CD4-positive, alpha-beta T cell treated with Interleukin-15 for 1 hour (primary cell): ENCODE measurements at regions not wholly inside any gene's neighbourhood (a gene's known extent, or its start where the extent isn't known, plus 50 kb on each side); places are given as distances from the start of the nearest gene placed in this dataset.

Experiments used
- DNase-seq: peaks from one replicate; pipeline ENCODE4 v3.0.0-alpha.2; 2020

DNA sequence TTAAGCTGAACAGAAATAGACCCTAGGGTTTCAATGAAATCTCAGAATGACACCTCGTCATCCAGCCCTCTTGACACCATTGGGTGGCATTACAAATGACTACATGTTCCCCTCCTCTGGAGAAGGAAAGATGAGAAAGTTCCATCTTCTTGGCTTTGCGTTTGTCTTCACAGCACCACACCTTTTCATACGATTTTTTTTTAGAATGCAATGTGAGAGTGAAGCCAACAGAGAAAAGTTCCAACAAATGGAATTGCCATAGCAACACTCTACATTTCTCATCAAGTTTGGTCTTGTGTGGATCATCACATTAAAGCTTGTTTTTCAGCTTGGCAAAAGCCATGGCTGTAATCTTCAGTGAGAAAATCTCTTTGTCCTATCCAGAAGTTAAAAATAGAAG is 183.4 kb upstream of the SNX7 start:
- no peak for DNase-seq

DNA sequence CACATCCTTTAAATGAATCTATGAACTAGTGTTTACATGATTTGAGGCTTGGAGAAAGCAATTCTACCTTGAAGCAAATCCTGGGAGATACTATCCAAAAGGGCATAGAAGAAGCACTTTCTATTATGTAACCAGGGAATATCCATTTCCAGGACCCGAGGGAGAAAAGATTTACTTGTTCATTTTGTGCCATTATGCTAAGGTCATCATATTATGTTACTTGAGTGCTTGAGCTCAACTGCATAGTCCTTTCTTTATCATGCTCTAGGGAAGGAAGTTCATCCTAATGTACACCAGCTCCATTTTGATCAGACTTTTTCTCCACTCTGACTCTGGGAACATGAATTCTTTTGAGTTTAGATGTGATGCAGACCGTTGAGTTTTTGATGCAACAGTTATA is 188.6 kb upstream of the SNX7 start:
- DNase-seq: no peak

DNA sequence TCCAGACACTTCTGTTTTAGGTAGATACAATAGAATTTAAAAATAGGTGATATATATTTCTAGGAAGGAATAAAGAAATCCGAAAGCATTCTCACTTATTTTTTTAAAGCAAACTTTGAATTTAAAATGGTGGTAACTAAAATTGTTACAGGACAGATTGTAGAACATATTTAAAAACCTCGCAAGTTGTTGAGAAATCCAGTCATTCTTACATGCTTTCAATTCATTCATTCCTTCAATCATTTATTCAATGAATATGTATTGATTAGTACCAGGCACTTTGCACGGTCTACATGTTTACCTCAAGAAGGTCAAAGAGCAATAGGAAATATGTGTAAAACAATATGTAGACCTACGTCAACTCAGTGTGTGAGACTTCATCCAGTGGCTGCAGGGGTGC is 189.9 kb upstream of the SNX7 start:
- no peak for DNase-seq

DNA sequence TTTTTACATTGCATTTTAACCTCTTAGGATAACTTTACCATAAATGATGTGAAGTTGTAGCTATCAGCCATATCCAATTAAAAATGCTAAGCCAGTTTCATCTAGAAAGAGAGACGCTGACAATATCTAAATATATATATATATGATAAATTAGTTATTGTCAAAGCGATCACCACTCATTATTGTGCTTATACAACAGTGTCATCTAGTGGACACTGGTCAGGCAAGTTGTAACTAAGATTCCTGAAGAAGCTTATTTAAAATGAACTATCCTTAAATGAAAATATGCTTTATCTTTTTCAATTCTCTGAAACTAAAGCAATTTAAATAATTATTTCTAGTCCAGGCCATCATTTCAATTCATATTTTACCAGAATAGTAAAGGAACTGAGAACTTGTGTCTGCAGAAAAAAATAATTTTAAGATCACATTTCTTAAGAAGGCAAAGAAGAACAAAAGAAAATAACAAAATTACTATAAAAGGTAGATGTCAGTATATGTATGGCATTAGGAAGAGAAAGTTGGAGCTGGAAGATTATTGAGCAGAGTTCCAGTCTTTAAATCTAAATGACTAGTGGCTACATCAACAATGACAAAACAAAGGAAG is 193.3 kb upstream of the SNX7 start:
- DNase-seq: no peak

DNA sequence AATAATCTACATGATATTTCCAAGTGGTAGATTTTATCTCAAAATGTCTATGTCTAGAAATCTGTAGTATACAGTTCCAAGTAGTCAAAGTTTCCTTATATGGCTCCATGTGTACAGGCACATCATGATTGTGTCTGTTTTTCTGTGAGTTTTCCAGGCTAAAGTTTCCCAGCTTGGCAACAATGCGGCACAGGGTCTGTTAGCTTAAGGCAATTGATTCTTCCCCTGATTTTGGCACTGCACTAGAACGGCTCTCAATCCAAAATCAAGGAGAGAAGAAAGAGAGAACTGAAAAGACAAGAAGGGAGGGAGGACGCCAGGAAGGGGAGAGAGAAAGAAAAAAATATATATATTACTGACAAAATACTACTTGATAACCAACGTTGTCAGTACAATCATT is 193.9 kb upstream of the SNX7 start:
- no peak for DNase-seq

DNA sequence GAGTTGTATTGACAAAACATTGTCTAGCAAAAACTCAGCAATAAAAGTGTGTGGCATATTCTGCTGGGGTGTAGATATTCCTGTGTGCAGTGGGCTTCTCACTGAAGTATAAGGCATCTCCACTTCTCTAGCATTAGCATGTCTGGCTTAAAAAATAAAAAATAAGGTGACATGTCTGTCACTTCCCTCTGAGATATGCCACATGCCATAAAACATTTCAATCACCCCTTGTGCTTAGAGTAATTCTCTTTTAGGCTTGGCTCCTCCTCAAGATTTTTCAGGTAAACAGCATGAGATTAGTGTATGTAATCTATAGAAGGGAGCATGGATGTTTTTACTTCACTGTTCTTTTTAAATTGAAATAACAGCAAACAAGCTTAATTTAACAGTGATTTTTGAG is 194.4 kb upstream of the SNX7 start:
- DNase-seq: no peak

DNA sequence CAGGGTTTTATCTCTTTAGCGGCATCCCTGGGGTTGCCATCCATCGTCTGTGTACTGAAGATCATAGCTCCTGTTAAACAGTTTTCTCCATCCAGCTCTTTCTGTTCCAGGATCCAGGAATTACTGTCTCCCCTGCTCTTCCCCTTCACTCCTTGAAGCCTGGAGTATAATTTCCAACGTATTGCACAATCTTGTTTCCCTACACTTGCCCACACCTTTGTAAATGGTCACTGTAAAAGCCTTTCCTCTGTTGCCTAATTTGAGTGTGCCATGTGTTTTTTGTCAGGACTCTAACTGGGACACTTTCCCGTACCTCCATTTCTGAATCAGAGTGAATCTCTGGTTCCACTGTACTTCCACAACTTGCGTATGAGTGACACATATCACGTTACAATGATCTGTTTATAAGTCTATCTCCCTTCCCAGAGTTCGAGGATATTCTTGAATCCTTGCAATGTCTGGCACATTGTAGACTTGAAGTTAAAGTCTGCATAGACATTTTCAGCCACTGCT is 199.6 kb upstream of the SNX7 start:
- DNase-seq: no peak

DNA sequence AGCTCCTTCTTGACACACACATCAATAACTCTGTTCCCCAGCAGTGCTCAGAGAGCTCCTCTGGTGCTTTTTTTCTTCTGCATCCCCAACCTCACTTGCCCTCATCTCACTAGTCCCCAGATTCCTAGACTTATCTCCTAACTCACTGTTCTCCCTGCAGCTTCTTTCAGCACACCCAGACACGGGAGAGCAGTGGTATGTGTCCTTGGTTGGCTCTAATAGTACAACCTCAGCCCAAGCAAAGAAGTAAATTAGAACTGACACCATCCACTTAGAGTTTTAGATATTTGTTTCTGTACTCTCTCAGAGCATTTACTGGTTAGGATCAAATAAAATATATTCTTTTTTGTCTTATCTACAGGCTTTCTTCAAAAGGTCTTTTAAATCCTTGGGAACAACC is 201.4 kb upstream of the SNX7 start:
- DNase-seq: no peak

DNA sequence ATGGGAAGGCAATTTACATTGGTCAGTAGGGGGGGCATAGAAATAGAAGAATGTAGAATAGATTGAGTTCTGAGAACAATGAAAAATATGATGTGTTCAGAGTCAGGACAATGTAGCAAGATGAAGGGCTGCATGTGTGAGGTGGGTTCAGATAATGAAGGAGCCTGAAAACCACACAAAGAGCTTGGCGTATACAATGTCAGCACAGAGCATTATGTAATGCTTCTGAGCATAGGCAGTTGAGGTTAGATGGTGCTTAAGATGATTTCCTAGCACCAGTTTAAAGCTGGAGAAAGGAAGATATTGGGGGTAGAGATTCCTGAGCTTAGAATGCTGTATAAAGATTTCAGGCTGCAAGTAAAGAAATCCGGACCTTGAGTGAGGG is 202.0 kb upstream of the SNX7 start:
- no peak for DNase-seq

DNA sequence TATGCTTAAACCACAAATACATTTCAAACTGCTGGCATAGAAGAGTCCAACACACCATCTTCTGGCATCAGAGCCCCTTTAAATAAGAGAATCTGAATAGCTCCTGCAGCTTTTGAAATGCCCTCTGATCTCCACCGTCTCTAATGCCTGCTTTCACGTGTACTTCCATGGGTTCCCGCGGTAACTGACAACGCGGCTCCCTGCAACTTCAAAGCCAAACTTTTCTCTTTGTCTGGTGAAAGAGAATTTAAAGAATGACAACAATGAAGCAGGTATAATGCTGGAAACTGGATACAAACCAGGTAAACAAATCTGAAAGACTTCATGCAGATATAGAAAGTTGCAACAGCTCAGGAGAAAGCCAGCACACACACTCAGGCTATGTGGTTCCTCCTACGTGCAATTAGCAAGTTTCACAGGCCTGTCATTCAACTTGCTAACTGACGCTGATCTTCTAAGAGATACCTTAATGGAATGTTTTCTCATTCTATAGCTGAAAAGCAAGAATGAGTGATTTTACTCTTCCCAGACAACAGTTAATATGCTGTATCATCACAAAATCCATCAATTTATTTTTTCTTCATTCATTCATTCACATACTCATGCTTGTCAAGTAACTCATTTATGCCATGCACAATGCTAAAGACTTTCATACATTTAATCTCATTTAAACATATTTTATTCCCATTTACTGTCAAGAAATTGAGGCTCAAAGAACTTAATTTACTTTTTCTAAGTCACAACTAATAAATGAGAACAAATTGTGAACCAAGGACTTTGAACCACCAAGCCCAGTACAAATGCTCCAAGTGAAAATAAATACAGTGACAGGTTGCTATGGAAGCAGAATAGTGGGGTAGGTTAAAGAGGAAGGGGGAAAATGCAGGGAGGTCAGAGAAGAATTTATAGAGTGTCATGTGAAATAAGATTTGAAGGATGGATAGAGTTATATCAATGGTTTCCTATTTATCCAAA is 202.7 kb upstream of the SNX7 start:
- no peak for DNase-seq

DNA sequence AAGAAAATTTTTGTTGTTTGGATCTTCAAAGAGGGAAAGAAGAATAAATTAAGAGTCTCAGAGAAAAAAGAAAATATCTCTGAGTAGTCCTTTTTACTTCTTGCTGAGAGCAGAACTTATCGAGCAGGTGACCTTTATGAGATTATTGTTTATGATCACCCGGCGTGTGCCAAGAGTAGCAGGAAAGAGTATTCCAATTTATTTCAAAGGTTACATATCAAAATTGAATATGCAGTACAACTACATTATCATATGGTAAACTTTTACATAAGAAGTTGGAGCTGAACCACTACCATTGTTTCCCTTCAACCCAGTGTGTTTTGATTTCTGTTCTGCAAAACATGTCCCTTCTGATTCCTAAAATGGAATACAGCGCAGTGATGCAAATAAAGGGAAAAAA is 204.3 kb upstream of the SNX7 start:
- DNase-seq: no peak

DNA sequence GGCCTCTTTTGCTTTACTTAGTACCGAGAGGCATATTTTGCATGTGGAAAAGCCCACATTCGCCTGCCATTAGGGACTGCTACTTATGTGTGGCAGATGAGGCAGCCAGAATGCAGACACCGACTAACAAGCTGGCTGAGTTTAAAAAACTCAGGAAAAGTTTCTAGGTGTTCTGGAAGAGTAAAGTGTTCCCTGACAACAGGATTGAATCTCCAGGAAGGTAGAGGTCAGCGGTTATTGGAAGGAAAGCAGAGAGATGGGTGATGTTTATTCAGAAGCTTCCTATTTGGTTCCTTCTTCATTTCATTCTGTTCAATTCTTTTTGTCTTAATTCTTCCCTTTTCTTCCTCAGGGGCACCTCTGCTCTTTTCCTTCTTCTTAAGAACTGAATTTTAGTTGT is 206.9 kb upstream of the SNX7 start:
- no peak for DNase-seq

DNA sequence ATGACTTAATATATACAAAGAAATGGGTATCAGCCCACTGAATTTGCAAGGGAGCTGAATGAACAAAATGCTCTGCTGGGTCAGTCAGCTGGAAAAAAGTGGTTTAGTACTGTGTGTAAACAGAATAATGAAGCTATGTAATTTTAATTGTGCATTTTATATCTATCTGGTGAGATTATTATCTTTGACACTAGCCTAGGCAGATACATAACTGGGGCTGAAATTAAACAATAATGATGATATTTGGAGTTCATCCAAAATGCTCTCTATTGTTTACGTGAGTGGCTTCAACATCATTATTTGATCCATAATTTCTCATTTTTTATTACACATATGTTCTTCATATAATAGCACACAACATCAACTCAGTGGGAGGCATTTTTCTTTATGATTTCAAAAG is 208.5 kb upstream of the SNX7 start:
- DNase-seq: no peak

DNA sequence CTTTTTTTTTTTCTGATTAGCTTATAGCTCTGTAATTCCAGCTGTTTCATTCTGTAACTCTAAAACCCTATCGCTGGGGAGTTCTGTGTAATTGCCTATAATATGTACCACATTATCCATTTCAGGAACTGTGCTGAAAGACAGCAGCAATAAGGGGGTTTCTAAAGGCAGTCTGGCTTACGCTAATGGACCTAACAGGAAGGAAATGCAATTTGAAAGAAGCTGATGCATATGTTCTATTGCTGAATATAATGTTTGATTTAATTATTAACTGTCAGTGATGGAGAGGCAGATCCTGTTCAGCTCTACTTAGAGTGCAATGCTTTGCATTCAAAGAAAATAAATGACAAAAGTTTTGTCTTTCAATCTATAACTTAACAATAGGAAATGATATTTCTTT is 209.4 kb upstream of the SNX7 start:
- no peak for DNase-seq

DNA sequence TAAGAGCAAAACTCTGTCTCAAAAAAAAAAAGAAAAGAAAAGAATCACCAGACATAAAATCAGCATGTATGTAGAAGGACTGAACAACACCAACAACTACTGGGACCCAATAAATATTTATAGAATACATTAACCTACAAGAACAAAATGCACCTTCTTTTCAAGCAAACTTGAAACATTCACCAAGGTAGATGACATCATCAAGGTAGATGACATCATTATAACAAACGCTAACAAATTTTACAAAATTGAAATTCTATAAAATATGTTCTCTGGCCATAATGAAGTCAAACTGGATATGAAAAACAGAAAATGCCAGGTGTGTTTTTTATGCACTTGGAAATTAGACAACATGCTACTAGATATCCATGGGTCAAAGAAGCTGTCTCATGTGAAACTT is 220.2 kb upstream of the SNX7 start:
- DNase-seq: no peak

DNA sequence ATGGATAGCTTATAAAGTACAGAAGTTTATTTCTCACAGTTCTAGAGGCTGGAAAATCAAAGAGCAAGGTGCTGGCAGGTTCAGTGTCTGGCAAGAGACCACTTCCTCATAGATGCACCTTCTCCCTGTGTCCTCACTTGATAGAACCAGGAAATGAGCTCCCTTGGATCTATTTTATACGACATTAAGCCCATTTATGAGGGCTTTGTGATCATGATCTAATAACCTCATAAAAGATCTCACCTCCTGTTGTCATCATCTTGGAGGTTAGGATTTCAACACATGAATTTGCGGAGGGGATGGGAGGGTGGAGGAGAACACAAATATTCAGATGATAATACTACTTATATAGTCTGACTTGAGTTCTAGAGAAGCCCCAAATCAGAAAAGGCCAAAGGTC is 222.1 kb upstream of the SNX7 start:
- no peak for DNase-seq

DNA sequence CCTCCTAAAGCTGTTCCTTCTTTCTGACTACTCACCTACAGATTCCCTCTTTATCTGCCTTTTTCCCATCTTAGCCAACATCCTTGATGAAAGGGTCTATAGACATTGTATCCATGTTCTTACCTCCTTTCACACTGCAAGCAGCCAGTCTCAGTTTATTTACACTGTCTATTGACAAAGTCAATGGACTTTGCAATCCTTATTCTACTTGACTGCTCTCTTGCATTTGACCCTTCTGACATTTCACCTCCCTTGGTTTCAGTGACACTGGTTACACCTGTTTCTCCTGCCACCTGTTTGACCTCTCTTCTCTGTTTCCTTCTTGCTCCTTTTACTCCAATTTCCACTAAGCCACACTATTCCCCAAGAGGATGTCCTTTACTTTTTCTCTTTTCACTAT is 224.0 kb upstream of the SNX7 start:
- DNase-seq: no peak

DNA sequence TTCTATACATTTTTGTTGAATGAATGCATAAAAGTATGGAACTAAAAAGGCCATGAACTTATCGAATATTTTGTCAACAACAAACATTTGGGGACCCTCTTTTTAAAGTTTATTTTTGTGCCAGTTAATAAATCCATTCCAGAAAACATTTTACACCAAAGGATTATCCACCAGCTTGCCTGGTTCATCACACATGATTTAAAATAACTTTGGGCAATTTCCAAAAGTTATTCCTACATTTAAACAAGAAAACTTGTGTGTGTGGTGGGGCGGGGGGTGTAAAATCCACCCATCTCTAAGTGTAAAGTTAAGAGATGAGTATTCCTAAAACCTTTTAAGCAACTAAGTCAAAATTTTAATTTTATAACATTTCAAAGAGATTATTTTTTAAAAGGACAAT is 224.5 kb upstream of the SNX7 start:
- no peak for DNase-seq

DNA sequence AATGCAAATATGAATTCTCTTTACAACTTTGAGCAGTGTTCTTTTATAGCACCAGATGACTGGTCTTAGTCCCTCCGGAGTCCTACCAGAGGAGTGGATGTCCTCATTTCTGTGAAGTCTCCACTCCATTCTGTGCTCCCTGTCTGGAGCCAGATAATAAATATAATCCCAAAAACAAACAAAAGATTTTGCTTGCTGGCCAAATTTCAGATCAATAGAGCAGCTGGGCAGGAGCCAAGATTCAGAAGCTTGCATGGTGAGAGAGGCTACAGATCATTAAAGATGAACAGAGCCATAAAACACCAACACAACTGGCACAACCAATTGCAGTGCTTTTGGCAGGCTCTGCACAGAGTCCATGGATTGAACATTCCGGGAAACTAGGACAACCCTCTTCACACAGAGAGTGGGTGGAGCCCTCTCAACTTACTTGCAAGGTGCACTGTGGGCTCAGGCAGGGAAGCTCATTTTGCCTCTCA is 231.5 kb upstream of the SNX7 start:
- DNase-seq: no peak

DNA sequence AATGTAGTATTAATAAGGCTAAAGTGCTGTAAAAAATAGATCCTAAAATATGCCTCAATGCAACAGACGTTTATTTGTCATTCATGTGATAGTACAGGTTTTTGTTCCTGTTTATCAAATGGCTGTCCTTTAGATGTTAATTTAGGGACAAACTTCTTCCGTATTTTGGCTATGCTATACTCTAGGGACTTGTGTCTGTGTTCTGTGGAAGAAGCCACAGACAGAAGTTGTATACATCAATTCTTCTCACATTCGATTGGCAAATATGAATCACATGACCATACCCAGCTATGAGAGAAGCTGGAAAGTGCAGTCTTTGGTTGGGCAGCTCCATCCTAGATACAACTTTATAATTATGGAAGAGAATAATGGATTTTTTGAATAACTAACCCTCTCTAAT is 232.7 kb upstream of the SNX7 start:
- DNase-seq: no peak

DNA sequence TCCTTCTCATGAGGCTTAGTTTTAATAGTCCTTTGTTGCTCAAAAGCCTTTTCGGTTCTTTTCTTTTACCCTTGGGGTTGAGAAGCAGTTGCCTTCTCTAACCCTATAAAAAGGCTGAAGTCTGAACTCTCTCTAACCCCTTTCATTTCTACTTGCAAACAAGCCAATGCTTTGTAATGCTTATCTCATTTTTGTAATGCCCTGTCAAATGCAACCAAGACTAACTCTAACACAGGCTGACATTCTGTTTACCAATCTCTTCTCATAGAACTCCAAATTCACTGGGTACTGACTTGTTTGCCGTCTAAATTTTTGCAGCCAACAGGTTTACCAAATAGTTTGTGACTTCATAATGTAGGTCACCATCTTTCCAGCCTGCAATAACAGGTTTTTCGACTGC is 233.9 kb upstream of the SNX7 start:
- no peak for DNase-seq

DNA sequence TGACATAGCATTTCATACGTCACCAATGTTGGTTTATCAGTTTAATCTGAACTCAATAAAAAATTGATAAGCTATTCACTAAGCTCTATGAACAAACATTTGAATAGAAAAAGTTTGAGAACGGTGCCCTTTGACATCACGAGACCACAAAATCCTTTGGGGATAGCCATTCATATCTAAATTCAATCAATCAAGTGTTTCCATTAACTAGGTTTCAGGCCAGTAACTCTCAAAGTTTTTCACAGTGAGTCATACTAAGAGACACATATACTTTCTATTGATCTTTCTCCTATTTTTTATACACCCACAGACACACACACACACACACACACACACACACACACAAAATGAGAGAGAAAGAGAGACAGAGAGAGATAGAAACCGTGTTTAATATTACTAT is 235.4 kb upstream of the SNX7 start:
- DNase-seq: no peak

DNA sequence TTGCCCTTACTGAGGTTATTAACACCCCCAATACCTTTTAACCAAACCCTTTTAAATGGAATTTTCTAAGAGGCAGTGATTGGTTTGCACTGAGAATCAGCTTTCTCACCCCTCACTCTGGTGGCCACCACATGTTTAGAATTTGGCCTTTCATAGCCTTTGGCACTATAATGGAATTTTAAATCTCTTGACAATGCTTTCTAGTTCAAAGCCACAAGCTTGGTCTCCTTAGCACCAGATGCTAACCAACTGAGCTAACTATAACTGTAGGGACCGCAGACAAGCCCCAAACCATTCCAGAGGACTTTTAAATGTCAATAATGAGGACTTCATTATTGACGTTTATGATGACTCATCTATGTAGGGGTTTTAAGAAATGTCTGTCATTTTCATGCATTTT is 238.7 kb upstream of the SNX7 start:
- DNase-seq: no peak

DNA sequence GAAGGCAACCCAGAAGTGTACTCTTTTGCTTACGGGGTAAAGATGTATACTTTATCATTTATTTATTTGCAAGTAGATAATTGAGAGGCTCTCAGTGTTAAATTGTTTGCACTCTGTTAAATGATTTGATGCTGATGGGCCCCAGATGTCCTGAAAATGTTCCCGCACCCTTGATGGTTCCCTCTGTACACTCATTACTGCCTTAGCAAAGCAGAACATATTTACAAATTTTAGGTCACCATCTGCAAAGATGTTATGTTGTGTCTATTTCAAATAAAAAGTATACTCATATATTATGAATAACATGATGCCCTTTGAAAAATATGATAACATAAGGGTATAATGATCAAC is 240.5 kb upstream of the SNX7 start:
- DNase-seq: no peak
